Lung microvascular endothelial cell (primary cell): ENCODE measurements at regions not wholly inside any gene's neighbourhood (a gene's known extent, or its start where the extent isn't known, plus 50 kb on each side); places are given as distances from the start of the nearest gene placed in this dataset.

Source experiments
- DNase-seq, 2 donors: peaks; one replicate each; pipeline versions ENCODE4 v3.0.0 to v3.0.0-alpha.2; 2010; ENCODE audit warnings: low read depth in 2 of 2

DNA sequence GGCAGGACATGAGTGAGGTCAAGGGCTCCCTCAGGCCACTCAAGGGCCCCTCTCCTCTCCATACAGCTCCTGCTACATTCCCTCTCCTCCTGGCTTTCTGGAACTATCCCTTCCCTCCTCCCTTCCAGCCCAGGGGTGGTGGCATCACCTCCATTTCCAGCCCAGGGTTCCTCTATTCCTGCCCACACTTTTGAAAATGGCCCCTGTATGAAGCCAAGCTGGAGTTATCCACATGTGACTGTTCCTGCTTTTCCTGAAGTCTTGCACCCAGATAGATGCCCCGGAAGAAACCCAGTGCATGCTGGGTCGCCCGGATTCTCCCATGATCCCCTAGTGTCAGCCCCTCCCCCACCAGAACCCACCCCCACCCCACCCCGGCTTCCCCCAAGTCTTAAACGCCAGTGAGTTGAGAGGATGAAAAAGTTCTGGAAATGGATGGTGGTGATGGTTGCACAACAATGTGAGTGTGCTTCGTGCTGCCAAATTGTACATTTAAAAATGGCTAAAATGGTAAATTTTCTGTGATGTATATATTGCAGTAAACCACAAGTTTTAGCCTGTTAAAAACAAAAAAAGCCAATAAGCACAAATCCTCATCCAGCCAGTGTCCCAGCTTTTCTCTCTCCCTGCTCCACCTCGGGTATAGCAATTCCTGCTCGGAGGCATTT lies 136.9 kb downstream of the SCARB1 start:
- no peak for DNase-seq

DNA sequence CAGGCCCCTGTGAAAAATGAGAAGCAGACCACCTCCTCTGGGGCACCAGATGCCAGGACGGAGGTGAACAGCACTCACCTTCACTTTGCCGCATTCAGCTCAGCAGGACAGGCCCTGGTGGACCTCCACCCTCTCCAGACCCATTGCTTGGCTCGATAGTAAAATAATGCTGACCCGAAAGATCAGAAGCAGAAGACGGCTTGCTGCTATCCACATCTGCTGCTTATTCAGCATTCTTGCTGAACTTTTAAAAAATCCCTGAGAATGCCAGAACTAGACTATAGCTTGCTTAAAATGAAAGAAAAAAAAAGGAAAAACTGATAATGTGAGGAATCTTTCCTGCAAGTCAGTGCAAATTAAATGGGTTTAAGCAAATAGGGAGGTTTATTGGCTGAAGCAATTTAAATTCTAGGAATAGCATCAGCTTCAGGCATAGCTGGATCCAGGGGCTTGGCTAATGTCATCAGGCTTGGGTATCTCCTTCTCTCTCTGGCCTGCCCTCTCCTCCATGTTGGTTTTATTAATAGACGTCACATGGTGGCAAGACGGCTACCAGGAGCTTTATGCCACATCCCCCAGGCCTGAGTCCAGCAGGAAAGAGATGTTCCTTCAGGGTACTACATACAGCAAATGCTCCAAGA lies 137.9 kb downstream of the SCARB1 start:
- no peak for DNase-seq

DNA sequence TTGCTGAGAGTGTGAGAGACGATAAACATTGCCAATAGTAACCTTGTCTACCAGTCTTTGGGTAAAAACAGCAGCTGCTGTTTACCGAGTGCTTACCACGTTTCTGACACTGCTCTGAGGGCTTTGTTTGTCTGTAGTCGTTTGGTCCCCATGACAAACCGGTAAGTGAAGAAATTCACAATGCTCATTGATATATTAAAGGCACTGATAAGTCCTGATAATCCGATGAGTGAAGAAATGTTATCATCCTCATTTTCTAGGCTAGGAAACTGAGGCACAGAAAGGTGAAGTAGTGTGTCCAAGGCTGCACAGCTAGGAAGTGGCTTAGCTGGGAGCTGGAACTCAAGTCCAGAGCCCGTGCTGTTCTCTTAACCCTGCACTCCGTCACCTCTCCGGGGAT lies 138.6 kb downstream of the SCARB1 start:
- DNase-seq = no peak

DNA sequence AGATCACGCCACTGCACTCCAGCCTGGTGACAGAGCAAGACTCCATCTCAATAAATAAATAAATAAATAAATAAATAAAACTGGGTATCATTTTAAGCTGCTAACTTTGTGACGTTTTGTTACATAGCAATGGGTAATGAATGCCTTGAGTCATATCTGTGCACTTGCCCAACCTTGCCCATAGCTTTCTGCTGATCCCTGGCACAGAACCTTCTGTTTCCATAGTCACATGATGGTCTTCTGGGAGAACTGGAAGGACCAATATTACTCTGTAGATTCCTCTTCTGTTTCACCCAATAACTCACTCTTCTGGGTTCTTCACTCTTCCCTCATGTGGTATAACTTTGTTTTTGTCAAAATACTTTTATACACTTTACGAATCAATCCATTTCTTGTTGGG lies 140.8 kb downstream of the SCARB1 start:
- no peak for DNase-seq

DNA sequence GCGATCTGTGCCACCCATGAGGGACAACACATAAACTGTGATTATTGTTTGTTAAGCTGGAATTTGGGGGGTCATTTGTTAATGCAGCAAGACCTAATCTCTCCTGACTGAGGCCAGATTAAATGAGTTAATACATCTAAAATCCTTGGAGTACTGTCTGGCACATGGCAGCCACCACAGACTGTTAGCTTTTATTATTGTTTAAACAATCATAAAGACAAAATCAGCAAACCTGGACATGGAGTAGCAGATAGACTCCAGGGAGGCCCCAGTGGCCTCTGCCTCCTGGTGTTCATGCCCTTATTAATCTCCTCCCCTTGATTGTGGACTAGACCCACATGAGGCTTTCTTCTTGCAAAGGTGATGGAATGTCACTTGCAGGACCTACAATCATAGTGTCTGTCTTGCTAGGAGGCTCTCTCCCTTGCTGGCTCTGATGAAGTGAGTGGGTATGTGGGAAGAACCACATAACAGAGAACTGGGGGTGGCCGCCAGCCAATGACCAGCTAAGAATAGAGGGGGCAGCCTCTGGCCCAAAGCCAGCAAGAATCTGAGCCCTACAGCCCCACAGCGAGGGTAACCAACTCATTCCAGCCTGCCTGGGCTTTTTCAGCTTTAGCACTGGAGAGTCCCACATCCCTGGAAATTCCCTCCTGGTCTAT lies 142.0 kb downstream of the SCARB1 start:
- DNase-seq = no peak

DNA sequence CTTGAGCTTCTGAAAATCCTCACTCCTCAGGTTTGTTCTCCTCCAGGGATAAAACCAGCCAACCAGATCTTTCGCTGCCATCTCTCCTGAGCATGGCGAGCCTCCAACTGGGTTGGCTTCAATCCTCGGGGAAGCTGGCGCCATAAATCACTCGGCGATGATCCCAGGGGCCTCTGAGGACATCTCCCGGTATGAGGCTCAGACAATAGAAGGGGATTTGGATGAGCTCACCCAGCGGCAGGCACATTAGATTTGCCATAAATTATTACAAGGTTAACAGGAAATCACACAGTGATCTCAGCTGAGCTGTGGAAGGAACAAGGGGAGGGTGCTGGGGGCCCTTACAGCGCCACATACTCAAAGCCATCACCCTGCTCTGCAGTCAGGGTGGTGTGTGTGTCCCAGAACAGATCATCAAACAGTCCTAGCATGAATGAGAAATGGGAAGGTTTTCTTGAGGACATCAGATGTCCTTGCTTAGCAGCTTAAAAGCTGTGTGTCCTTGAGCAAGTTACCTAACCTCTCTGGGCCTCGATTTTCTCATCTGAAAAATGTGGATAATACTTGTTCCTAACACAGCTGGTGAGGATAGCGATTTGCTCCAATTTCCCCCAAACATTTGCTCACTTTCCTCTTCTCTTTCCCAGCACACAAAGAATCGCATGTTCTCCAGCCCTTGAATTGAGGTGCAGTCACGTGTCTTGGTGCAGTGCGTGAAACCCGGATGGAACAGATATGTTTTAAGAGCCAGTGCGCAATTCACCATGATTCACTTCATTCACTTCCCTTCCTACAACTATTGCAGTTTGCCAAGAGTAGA lies 142.8 kb downstream of the SCARB1 start:
- DNase-seq = peak; percentile 97 to 98

DNA sequence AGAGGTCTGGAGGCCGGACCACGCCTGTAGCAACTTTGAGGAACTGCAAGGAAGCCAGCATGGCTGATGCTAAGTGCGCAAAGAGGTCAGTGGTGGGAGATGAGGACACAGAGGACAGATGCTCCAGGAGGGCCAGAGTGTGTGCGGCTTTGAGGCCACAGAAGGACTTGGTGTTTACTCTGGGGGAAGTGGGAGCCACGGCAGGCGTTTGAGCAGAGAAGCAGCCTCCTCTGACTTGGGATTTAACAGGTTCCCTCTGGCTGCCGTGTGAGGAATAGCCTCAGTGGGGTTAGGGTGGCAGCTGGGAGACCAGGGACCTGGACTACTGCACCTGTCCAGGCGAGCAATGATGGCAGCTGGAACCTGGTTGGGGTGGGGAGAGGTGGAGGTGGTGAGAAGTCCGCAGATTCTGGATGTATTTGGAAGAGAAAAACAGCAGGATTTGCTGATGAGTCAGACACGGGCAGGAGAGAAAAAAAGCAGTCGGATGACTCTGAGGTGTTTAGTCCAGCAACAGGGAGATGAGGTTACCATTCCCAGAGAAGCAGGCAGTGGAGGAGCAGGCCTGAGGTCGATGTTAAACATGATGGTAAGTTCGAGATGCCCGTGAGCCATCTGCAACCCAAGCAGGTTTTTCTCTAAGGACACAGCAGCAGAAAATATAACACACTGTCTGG lies 143.5 kb downstream of the SCARB1 start:
- DNase-seq = peak; percentile 75 to 89

DNA sequence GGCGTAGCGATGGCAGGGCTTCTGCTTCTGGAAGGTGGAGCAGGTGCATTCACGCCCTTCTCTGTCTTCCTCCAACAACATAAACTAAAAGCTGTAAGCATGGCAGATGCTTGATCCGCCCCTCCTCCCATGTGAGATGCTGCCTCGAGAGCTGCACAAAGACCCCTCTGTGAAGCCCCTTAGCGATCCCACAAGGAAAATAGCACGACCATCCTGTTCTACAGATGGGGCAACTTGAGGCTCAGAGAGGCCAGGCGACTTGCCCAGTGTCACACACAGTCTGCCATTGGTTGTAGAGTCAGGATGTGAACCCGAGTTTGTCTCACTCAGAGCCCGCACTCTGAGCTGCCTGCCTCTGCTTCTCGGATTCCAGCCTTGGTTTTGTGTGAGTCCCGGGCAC lies 144.4 kb downstream of the SCARB1 start:
- DNase-seq = no peak

DNA sequence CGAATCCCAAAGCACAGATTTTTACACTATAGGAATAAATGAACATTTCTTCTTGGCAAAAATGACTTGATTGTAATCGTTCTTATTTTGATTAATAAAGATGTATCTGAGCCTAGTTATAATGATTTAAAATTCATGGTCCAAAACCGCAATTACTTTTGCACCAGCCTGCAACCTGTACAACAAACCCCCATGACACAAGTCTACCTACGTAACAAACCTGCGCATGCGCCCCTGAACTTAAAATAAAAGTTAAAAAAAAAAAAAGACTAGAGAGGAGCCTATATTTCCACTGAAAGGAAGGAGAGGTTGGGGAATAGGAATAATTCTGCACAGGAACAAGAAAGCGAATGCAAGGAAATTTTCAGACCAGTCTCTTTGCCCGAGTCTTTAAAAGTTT lies 145.2 kb downstream of the SCARB1 start:
- no peak for DNase-seq

DNA sequence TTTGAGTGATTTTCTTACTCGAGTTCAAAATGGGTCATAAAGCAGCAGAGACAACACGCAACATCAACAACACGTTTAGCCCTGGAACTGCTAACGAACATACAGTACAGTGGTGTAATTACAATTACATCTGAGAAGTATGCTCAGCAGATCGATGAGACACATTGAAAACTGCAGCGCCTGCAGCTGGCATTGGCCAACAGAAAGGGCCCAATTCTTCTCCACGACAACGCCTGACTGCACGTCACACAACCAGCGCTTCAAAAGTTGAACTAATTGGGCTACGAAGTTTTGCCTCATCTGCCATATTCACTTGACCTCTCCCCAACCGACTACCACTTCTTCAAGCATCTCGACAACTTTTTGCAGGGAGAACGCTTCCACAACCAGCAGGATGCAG lies 145.6 kb downstream of the SCARB1 start:
- no peak for DNase-seq

DNA sequence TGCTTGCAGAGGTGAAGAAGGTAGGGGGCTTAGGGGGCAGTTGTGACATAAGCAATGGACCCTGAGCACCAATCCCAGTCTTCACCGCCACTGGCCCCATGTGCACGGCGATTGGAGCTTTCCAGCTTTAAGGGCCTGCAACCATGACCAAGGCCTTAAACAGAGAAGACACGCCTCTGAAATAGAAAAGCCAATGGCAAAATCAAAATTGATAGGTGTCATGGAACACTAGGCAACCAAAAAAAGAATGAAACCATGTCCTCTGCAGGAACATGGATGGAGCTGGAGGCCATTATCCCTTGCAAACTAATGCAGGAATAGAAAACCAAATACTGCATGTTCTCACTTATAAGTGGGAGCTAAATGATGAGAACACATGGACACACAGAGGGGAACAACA lies 146.3 kb downstream of the SCARB1 start:
- no peak for DNase-seq

DNA sequence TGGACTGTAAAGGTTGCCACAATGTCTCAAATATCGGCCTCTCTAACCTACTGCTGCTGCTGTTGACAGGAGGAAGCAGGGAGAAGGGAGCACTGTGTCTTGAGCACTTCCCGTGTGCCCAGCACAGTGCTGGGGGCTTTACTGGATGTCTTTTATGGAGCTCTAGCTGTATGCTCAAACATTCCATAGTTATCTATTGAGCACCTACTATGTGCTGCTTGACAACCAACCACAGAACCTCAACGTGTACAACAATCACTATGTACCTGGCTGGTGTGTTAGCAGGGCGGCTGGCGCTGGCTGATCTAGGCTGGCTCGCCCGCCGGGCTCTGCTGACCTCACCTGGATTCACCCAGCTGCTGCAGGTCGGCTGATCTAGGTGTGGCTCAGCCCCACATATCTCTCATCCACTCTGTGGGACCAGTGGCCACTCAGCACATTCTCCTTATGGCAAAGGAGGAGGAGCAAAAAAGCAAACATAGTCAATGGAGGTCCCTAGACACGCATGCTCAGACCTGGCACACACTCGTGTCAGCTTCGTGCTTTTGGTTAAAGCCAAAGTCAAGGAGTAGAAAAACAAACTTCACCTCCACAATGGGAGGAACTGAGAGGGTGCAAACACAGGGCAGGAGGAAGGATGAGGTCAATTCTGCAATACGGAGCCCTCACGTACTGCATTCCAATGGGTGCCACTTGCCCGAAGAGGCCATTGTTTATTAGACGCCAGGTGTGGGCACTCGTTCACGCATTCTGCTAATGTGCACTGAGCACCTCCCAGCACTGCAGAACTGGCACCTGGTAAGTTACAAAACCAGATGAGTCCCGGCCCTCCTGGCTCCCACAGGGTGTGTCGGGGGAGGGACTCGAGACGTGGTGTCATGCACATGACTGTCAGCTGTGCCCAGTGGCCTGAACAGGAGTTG lies 147.2 kb downstream of the SCARB1 start:
- peak in 1 of 2 donors; percentile 44 for DNase-seq

DNA sequence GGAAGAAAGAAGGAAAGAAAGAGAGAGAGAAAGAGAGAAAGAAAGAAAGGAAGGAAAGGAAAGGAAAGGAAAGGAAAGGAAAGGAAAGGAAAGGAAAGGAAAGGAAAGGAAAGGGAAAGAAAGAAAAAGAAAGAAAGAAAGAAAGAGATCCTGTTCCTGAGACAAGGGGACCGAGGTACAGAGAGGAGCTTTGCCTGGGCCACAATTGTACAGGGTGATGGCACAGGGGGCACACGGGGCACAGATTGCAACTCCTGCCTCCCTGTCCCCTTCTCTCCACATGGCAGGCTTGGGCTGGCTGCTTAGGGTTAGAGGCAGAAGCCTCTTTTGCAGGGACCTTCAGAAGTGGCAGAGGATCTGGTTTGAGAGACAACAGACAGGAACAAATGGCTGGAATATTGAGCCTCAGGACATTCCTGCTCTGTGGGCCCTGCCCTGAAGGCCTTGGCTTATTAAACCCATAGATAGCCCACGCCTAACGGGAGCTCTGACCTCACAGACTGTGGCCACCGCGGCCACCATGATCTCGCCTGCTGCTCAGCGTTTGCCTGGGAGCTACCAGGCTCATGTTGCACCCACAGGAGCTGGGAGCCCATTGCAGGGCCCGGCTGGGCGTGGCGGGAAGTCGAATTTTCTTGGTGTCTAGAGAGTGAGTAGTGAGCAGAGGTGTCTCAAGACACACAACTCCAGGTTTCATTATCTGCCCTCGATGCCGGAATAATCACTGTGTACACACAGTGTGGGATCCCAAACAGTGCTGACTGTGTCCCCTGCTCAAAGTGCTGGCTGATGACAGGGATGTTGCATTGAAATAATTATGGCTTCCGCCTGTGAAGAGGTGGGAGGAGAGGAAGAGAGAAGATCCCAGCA lies 147.9 kb upstream of the NCOR2 start:
- DNase-seq = no peak

DNA sequence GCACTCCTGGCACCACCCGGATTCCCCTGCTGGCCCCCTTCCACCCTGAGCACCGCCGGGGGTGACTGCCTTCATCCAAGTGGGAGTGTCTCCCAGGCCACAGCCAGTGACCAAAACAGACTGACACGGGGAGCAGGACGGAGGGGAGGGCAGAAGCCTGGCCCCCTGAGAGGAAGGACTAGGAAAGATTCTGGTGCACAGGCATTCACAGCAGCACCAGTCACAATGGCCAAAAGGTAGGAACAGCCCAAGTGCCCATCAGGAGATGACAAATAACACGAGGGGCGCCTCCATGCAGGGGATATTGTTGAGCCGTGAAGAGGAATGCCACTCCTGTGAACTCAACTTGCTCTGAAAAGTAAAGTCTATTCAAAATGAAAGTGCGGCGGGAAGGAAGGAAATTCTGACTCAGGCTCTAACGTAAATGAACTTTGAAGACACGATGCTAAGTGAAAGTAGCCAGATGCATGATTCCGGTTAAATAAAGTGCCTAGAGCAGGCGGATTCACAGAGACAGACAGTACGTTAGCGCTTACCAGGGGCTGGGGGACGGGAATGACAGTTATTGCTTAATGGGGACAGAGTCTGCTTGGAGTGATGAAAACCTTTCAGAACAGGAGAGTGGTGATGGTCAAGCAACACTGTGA lies 146.1 kb upstream of the NCOR2 start:
- DNase-seq = peak; percentile 83 to 99

DNA sequence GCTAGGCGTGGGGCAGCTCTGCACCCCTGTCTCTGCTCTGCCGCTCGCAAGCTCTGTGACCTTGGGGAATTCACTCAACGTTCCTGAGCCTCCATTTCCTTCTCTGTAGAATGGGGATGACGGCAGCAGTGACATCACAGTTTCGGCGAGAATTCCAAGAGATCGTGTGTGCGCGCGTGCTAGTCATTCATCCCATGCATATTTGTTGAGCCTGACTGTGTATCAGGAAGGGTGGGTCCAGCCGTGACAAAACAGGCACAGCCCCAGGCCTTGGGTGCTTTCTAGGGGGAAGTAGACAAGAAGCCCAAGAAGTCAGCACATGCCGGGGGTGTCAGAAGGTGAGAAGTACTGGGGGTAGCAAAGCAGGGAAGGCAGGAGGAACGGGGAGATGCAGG lies 145.6 kb upstream of the NCOR2 start:
- DNase-seq = peak; percentile 66 to 95

DNA sequence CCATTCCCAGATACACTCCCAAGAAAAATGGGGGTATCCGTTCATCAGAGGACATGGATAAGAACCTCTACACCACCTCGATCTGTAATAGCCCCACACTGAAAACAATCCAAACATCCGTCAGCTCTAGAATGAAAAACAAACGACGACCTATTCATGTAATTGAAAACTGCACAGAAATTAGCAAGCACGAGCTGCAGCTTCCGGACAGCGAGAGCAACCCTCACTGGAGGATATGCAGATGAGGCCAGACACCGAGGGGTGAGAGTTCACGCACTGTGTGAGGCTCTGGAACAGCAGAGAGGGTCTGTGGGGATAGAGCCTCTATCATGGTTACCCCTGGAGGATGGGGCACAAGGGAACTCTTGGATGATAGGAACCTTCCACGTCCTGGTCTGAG lies 143.9 kb upstream of the NCOR2 start:
- no peak for DNase-seq

DNA sequence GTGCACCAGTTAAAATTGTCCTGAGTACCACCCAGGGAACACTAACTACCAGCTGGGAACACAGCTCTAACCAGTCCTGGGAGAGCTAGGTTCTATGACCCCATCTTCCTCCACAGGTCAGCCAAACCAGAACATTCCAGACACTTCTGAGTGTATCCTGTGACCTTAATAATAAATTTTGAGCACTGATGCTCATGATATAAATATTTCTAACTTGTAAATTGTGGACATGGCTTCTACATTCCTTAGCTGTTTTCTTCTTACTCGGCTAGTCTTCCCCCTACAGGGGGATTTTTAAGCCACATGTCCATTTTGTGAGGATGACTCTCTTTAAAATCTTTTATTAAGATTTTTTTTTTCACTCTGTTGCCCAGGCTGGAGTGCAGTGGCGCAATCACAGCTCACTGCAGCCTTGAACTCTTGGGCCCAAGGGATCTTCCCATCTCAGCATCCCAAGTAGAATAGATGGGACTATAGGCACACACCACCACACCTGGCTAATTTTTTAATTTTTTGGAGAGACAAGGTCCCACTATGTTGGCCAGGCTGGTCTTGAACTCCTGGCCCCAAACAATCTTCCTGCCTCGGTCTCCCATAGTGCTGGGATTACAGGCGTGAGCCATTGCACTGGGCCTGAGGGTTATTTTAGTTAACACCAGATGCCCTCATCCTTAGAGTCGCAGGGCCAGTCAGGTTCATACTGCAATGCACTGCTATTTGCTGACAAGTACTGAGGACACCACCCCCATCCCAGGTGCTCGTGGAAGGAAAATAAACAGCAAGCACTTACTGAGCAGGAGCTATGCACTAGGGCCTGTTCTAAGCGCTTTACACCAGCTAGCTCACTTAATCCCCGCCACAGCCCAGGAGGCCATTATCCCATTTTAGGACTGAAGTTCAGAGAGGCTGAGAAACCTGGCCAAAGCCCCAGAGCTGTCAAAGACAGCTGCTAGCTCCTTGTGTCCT lies 142.6 kb upstream of the NCOR2 start:
- DNase-seq = peak in 1 of 2 donors; percentile 41

DNA sequence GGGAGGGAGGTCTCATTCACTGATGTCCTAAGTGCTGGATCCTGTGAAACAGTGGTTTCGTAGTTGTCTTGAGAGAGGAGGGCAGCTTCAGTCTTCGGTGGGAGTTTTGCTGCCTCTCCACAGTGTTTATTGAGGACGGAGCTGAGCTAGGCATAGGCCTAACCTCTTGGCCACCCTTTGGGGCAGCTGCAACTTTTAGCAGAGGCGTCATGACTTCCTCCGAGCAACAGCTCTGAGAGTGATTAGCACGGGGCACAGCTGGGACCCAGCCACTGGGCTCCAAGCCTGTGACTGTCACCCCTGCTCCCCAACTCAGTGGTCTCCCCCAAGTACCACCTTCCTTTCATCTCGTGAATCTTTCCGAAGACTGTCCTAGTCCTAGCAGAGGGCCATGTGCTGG lies 139.9 kb upstream of the NCOR2 start:
- DNase-seq = no peak
